Embryonic facial prominence (tissue), 1 donor: ENCODE measurements at regions not wholly inside any gene's neighbourhood (a gene's known extent, or its start where the extent isn't known, plus 50 kb on each side); places are given as distances from the start of the nearest gene placed in this dataset.

Experiments
- DNase-seq: peaks from one replicate; pipeline ENCODE4 v3.0.0-alpha.2; 2016; ENCODE audit errors: extremely low spot score

GRCh38 chr10:8534891-8535290 is 480.4 kb downstream of the GATA3 start:
- no peak for DNase-seq

DNA sequence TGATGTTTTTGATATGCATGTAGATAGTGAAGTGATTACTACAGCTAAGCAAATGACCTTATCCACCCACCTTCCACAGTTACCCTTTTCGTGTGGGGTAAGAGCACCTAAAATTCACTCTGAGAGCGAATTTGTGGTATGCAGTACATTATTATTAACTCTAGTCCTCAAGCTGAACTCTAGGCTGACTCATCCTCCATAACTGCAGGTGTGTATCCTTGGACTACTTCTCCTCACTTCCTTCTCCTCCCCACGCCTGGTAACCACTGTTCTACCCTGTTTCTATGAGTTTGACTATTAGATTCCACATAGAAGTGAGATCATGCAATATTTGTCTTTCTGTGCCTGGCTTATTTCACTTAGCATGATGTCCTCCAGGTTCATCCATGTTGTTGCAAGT is 484.6 kb downstream of the GATA3 start:
- DNase-seq, result no peak

- no peak for DNase-seq
These were observed 489.0 kb downstream of the GATA3 start for GRCh38 chr10:8543361-8544056.

GRCh38 chr10:8544057-8544380 is 489.5 kb downstream of the GATA3 start:
- DNase-seq, result no peak

DNA sequence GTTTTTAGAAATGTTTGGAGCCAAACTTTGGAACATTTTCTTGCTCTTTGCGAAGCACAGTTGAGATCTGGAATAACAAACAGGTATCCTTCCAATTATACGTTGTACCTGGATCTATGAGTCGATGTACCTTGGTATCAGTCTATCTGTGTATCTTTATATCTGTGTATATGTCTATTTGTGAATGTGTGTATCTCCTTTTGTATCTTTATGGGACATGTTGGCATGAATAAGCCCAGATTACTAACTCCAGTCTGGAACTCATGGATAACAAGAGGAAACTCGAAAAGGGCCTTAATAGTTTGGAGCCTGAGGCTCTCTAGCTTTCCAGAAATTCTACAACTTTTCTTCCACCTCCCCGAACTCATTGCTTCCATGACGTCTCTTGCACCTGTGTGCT is 490.0 kb downstream of the GATA3 start:
- no peak for DNase-seq

GRCh38 chr10:8554574-8554973 is 500.1 kb downstream of the GATA3 start:
- DNase-seq, result no peak

- no peak for DNase-seq
These were observed 501.8 kb downstream of the GATA3 start for GRCh38 chr10:8556321-8556720.

DNA sequence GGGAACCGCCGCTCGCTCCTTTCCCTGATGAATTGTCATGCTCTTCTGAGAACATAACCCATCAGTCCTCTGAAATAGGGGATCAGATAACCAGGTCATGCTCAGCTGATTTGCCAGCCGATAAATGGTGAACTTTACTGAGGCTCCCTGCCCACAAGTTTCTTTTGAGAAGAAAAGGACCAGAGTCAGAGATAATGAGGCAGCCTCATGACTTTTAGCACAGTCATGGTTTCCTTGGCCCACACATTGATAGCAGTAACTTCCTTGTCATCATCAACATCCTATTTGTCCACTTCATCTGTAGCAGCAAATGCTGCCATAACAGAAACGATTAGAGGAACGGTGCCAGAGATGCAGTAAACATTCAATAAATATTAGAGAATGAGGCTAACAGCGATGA is 509.0 kb downstream of the GATA3 start:
- no peak for DNase-seq

GRCh38 chr10:8566737-8567136 is 512.2 kb downstream of the GATA3 start:
- DNase-seq, result no peak

DNA sequence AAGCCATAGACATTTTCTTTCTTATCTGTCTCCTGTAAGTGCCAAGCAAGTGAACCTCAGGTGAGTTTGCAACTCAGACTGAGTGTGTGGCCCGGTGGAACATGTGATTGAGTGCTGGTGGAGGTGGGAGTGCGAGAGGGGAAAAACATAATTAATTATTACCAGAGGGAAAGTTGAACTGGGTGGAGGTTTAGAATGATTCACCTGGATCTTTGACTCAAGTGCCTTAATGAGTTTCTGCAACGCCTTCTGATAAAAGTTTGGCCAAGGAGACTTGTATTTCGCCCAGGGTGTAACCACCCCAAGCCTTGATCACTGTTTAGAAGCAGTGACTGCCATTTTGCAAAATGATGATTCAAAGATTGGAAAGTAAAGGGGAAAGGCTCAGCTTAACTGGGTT is 513.9 kb downstream of the GATA3 start:
- DNase-seq, result no peak

- DNase-seq, result no peak
These were observed 521.1 kb downstream of the GATA3 start for GRCh38 chr10:8575620-8576019.

GRCh38 chr10:8576281-8576680 is 521.8 kb downstream of the GATA3 start:
- DNase-seq, result no peak

DNA sequence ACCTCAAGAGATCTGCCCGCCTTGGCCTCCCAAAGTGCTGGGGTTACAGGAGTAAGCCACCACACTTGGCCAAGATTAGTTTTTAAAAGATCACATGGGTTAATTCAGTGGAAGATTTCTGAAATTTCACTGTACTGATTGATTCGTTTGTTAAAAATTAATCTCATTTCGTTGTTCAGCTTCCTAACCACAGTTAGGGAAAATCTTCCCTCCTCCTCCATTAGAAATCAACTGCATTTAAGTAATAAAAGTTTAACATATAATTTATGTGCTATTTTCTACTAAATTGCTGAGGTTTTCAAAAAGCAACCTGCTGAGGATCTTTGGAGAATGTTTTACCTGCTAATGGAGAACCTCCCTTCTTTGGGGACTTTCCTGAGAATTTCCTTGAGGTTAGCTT is 522.4 kb downstream of the GATA3 start:
- DNase-seq, result no peak

- DNase-seq, result no peak
These were observed 523.2 kb downstream of the GATA3 start for GRCh38 chr10:8577686-8578085.

GRCh38 chr10:8581521-8582225 is 527.2 kb downstream of the GATA3 start:
- DNase-seq, result no peak

DNA sequence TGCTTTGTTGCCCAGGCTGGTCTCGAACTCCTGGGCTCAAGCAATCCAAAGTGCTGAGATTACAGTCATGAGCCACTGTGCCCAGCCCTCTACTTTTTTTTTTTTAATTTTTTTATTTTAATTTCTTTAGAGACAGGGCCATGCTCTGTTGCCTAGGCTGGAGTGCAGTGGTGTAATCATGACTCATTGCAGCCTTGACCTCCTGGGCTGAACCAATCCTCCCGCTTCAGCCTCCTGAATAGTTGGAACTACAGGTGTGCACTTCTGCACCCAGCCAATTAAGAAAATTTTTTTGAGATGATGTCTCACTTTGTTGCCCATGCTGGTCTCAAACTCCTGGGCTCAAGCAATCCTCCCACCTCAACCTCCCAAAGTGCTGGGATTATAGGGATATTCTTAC is 528.6 kb downstream of the GATA3 start:
- no peak for DNase-seq

DNA sequence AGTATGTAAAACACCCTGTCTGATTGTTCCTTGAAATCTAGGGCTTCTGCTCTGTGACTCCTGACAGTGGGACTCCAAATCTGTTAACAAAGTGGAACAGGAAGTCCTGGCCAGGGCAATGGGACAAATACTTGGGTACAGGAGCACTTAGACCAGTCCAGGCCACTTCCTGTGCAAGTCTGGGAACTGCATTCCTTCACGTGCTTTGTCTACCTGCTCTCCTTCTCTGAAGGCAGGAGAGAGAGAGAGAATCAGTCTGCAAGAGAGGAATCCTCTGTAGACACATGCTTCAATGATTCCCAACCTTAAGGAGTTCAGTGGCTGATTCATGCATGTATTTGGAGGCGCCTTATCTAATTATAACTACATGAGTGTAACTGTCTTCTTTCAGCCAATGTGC is 530.2 kb downstream of the GATA3 start:
- DNase-seq, result no peak

DNA sequence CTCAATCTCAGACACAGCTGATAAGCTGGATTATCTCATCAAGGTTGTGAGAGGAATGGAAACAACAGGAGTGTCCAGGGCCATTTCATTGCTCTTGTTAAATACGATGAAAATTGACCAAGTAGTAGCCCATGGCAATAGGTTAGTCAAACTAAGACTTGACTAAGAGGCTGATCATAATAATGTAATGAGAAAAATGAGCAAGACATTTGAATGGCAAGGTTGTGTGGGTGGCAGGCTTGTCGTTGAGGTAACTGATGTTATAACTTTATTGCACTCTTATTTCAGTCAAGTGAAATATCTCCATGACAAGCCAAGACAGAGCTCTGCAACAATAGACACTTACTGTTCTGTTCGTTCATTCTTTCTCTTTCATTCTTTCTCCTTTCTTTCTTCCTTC is 532.0 kb downstream of the GATA3 start:
- DNase-seq, result no peak

- DNase-seq, result no peak
These were observed 533.6 kb downstream of the GATA3 start for GRCh38 chr10:8588135-8588534.

- no peak for DNase-seq
These were observed 536.0 kb downstream of the GATA3 start for GRCh38 chr10:8590518-8590917.

GRCh38 chr10:8591640-8592039 is 537.2 kb downstream of the GATA3 start:
- DNase-seq, result no peak

GRCh38 chr10:8594176-8594575 is 539.7 kb downstream of the GATA3 start:
- DNase-seq, result no peak

GRCh38 chr10:8594711-8595110 is 540.2 kb downstream of the GATA3 start:
- DNase-seq, result no peak

DNA sequence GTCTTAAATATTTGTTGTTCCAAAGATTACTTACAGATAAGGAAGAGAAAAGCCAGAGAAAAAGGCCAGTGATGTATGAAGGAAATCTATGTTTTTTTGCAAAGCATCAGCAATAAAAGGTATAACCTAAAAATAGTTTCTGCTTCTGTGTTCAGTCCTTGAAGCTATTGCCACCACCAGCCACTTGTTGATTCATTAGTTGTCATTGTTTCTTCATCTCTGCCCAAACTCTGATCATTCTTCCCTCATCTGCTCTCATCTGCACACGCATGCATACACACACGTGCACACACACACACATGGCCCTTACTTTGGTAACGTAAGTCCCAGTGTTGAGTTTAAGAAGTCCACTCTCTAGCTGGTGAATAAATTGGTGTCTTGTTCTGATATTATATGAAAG is 540.7 kb downstream of the GATA3 start:
- no peak for DNase-seq
